ACC112 (cell line): ENCODE measurements at regions not wholly inside any gene's neighbourhood (a gene's known extent, or its start where the extent isn't known, plus 50 kb on each side); places are given as distances from the start of the nearest gene placed in this dataset.

Experiments used
- H2AFZ ChIP-seq: fragments of 200-600 bp; sonication (generic); one replicate; pipeline ENCODE4 v1.6.0; 2017; ENCODE audit warnings: antibody characterized with exemption, low read length; ENCODE audit not compliant: unreplicated experiment
- H3K27ac ChIP-seq: fragments of 200-600 bp; sonication (generic); 2 replicates; pipeline ENCODE4 v1.5.1; 2014; ENCODE audit warnings: low read depth, mild to moderate bottlenecking, antibody characterized with exemption, low read length, moderate library complexity
- H3K27me3 ChIP-seq: fragments of 200-600 bp; sonication (generic); 2 replicates; pipeline ENCODE4 v1.6.1; 2014; ENCODE audit warnings: mild to moderate bottlenecking, antibody characterized with exemption, low read length, moderate library complexity, mixed read lengths; ENCODE audit not compliant: insufficient read depth
- H3K36me3 ChIP-seq: fragments of 200-600 bp; sonication (generic); 2 replicates; pipeline ENCODE4 v1.6.1; 2016; ENCODE audit warnings: mild to moderate bottlenecking, antibody characterized with exemption, low read length, moderate library complexity, mixed read lengths; ENCODE audit not compliant: insufficient read depth
- H3K4me1 ChIP-seq: fragments of 200-600 bp; sonication (generic); one replicate; pipeline ENCODE4 v1.6.1; 2016; ENCODE audit warnings: low read length, mixed read lengths; ENCODE audit not compliant: insufficient read depth, unreplicated experiment, control insufficient read depth
- H3K4me3 ChIP-seq: fragments of 200-600 bp; sonication (generic); 2 replicates; pipeline ENCODE4 v1.5.1; 2014; ENCODE audit warnings: mild to moderate bottlenecking, low read depth, low read length
- H3K79me2 ChIP-seq: fragments of 200-600 bp; sonication (generic); one replicate; pipeline ENCODE4 v1.6.0; 2016; ENCODE audit warnings: low read length; ENCODE audit not compliant: control insufficient read depth, unreplicated experiment, insufficient read depth

GRCh38 chr5:174430940-174431339 lies 293.4 kb upstream of the MSX2 start:
- Histone ChIP-seq H2AFZ (no peak overlapping the region), H3K36me3 (no peaks in the 10 kb centered on the region), H3K4me1 (no peaks in the 10 kb centered on the region), H3K27me3 (no peaks in the 10 kb centered on the region), H3K79me2 (no peaks in the 10 kb centered on the region), H3K4me3 (no peak overlapping the region), H3K27ac (no peak overlapping the region)

GRCh38 chr5:174431504-174431903 lies 292.9 kb upstream of the MSX2 start:
- Histone ChIP-seq H3K27me3 (no peaks in the 10 kb centered on the region), H3K79me2 (no peaks in the 10 kb centered on the region), H3K36me3 (no peaks in the 10 kb centered on the region), H3K4me1 (no peaks in the 10 kb centered on the region), H2AFZ (no peak overlapping the region), H3K4me3 (no peak overlapping the region), H3K27ac (no peak overlapping the region)

- Histone ChIP-seq H3K27ac (no peak overlapping the region), H3K79me2 (no peaks in the 10 kb centered on the region), H3K36me3 (no peaks in the 10 kb centered on the region), H3K4me3 (no peak overlapping the region), H3K4me1 (no peaks in the 10 kb centered on the region), H3K27me3 (no peaks in the 10 kb centered on the region), H2AFZ (no peak overlapping the region)
Measured at GRCh38 chr5:174433098-174433497, 291.3 kb upstream of the MSX2 start.

- H3K4me1 ChIP-seq, result no peaks in the 10 kb centered on the region
- H2AFZ ChIP-seq, result no peak overlapping the region
- no peaks in the 10 kb centered on the region for H3K36me3 ChIP-seq
- H3K27me3 ChIP-seq, result no peaks in the 10 kb centered on the region
- no peaks in the 10 kb centered on the region for H3K79me2 ChIP-seq
- no peak overlapping the region for H3K4me3 ChIP-seq
- H3K27ac ChIP-seq, result no peak overlapping the region
Measured at GRCh38 chr5:174436750-174437149, 287.6 kb upstream of the MSX2 start.

GRCh38 chr5:174444479-174445188 lies 279.7 kb upstream of the MSX2 start:
- Histone ChIP-seq H3K4me3 (no peak overlapping the region), H3K27me3 (no peaks in the 10 kb centered on the region), H3K79me2 (no peaks in the 10 kb centered on the region), H2AFZ (no peak overlapping the region), H3K4me1 (no peaks in the 10 kb centered on the region), H3K27ac (no peak overlapping the region), H3K36me3 (no peaks in the 10 kb centered on the region)

DNA sequence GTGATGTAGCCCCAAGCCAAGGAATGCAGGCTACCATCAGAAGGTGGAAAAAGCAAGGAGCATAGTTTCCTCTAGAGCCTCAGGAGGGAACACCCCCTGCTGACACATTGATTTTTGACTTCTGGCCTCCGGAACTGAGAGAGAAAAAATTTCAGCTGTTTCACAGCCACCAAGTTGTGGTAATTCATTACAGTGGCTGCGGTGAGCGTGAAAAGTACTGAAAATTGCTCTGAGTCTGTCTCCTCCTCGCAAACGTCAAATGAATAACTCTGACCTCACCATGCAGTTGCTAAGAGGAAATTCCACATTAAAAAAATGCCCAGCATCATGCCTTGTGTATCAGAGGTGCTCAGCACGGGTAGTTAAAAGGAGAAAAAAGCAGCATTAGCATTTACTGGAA lies 277.9 kb upstream of the MSX2 start:
- Histone ChIP-seq H2AFZ (no peak overlapping the region), H3K4me1 (no peaks in the 10 kb centered on the region), H3K27ac (no peak overlapping the region), H3K4me3 (no peak overlapping the region), H3K27me3 (no peaks in the 10 kb centered on the region), H3K79me2 (no peaks in the 10 kb centered on the region), H3K36me3 (no peaks in the 10 kb centered on the region)

DNA sequence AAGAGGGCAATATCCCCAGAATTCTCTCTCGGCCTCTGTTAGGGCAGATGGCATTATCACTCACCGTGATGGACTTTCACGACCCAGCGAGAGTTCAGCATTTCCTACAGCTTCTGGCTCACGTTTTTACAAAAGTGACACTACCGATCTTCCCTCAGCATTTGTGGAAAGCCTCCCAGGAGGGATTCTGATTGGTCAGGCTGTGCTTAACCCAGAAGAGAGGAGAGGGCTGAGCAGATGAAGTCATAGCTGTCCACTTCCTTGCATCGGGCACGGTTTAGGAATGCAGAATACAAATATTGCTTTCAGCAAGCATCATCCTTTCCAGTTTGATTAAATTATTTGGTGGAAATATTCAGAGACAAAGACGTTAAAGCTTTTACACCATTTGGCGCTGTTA lies 277.4 kb upstream of the MSX2 start:
- Histone ChIP-seq H3K4me1 (no peaks in the 10 kb centered on the region), H3K27me3 (no peaks in the 10 kb centered on the region), H3K27ac (no peak overlapping the region), H3K79me2 (no peaks in the 10 kb centered on the region), H3K36me3 (no peaks in the 10 kb centered on the region), H3K4me3 (no peak overlapping the region), H2AFZ (no peak overlapping the region)

GRCh38 chr5:174448041-174448440 lies 276.3 kb upstream of the MSX2 start:
- Histone ChIP-seq H3K36me3 (no peaks in the 10 kb centered on the region), H3K79me2 (no peaks in the 10 kb centered on the region), H3K27me3 (no peaks in the 10 kb centered on the region), H2AFZ (no peak overlapping the region), H3K27ac (no peak overlapping the region), H3K4me1 (no peaks in the 10 kb centered on the region), H3K4me3 (no peak overlapping the region)

GRCh38 chr5:174448662-174449061 lies 275.7 kb upstream of the MSX2 start:
- no peaks in the 10 kb centered on the region for H3K4me1 ChIP-seq
- H2AFZ ChIP-seq, result no peak overlapping the region
- no peaks in the 10 kb centered on the region for H3K79me2 ChIP-seq
- H3K36me3 ChIP-seq, result no peaks in the 10 kb centered on the region
- H3K27ac ChIP-seq, result no peak overlapping the region
- no peaks in the 10 kb centered on the region for H3K27me3 ChIP-seq
- no peak overlapping the region for H3K4me3 ChIP-seq

DNA sequence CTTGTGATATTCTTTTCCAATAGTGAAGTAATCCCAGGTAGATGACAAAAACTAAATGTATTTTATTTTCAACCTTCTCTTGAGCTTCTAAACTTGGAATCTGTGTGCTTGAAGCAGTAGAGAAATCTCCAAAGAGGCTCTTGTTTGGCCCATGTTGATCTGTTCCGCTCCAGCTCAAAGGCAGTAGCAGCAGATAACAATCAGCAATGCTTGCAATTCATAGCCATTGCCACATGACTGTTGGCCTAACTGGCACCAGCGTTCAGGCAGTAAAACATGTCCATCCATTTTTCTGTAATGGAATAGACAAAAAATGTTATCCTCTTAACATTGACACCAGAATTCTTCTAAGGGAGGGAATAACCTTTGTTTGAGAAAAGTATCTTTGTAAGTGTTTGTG lies 270.7 kb upstream of the MSX2 start:
- no peaks in the 10 kb centered on the region for H3K36me3 ChIP-seq
- no peak overlapping the region for H3K4me3 ChIP-seq
- no peaks in the 10 kb centered on the region for H3K4me1 ChIP-seq
- no peaks in the 10 kb centered on the region for H3K79me2 ChIP-seq
- H3K27me3 ChIP-seq, result no peaks in the 10 kb centered on the region
- no peak overlapping the region for H3K27ac ChIP-seq
- H2AFZ ChIP-seq, result no peak overlapping the region

DNA sequence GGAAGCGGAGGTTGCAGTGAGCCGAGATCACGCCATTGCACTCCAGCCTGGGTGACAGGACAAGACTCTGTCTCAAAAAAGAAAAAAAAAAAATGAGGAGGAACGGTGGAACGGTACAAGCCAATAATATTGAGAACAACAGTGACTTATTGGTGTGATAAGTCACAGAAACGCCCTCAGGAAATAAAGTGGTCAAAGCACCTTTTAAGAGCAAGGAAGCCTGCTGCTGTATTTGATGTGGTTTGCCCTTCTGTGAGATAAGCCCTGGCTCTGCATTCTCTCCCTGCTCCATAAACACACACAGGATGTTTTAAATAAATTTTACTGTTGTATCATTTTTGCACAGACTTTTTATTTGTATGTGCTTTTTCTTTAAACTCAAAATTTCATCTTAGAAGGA lies 269.9 kb upstream of the MSX2 start:
- no peaks in the 10 kb centered on the region for H3K79me2 ChIP-seq
- no peaks in the 10 kb centered on the region for H3K27me3 ChIP-seq
- no peak overlapping the region for H3K27ac ChIP-seq
- H3K4me1 ChIP-seq, result no peaks in the 10 kb centered on the region
- no peak overlapping the region for H3K4me3 ChIP-seq
- H2AFZ ChIP-seq, result no peak overlapping the region
- H3K36me3 ChIP-seq, result no peaks in the 10 kb centered on the region
